GM19463 (cell line): ENCODE measurements at regions not wholly inside any gene's neighbourhood (a gene's known extent, or its start where the extent isn't known, plus 50 kb on each side); places are given as distances from the start of the nearest gene placed in this dataset.
"Not testable (repeated sequence)": the region's sequence is repeated elsewhere in the genome, so short reads cannot be mapped to it uniquely, and the experiment has no call there.

ENCODE experiments used
- ATAC-seq: cut with Tn5 transposase; IDR thresholded peaks from one replicate; pipeline ENCODE4 v1.9.1; 2021; ENCODE audit warnings: mild to moderate bottlenecking, moderate library complexity; ENCODE audit not compliant: unreplicated experiment

DNA sequence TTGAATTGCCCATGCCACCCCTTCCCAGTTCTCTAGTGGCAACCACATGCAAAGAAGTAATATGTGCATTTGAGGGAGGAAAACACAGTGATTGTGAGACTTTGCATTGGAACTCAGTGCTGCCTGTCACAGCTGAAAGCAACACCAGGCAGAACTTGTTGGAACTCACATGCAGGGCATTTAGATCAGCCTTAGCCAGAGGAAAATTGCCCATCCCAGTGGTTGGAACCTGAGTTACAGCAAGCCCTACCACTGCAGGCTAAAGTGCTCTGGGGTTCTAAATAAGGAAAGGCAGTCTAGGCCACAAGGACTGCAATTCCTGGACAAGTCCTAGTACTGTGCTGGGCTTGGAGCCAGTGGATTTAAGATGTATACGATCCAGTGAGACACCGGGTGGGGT, 245.3 kb upstream of the UFL1 start:
- ATAC-seq, result no peak

DNA sequence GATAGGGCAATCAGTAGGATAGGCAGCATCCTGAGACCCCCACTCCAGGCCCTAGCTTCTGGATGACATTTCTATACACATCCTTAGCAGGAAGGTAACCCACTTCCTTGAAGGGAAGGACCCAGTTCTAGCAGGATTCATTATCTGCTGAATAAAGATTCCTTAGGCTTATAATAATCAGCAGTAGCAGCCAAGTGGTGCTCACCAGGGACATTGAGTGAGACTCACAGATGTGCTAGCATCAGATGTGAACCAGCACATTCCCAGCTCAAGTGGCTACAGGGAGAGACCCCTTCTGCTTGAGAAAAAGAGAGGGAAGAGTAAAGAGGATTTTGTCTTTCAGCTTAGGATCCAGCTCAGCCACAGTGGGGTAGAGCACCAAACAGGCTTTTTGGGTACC, 244.8 kb upstream of the UFL1 start:
- ATAC-seq, result no peak

DNA sequence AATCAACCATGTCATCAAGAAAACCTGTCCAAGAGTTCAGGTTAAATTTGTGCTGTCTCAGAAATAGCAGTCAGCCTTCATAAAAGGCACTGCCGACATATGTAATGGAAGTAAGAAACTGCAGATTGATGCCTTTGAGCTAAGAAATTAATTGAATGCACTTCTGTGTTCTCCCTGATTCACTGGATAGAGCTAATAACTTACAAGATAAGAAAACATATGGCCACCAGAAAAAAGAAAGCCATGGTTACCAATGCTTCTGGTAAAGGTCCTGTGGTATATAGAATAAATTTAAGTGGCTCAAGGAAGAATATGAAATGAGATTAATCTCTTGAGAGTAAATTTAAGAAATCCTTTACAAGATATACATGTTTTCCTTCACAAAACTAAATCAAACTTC, 242.5 kb upstream of the UFL1 start:
- ATAC-seq, result no peak

- no peak for ATAC-seq
Measured at GRCh38 chr6:96286503-96286902, 235.1 kb upstream of the UFL1 start.

- ATAC-seq, result no peak
Measured at GRCh38 chr6:96299525-96299924, 222.1 kb upstream of the UFL1 start.

DNA sequence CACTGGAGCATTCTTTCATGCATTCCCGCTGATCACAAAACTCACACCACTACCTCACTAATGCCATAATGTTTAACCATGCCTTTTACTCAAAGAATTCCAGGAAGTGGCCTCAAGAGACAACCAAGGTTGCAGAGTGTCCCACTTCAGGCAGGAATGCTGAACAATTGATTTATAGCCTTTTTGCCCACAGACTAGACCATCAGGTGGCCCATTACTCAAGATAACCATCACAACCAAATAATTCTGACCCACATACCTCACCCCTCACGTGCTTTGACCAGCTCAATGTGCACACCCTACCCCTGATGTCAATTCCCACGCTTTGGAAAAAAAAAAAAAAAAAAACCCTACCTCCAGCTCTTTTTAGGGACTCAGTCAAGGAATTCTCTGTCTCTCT, 220.6 kb upstream of the UFL1 start:
- ATAC-seq, result no peak

- ATAC-seq, result no peak
Measured at GRCh38 chr6:96301781-96302180, 219.8 kb upstream of the UFL1 start.

GRCh38 chr6:96302991-96303390, 218.6 kb upstream of the UFL1 start:
- no peak for ATAC-seq

- ATAC-seq, result peak; percentile 97
Measured at GRCh38 chr6:96304997-96305396, 216.6 kb upstream of the UFL1 start.

DNA sequence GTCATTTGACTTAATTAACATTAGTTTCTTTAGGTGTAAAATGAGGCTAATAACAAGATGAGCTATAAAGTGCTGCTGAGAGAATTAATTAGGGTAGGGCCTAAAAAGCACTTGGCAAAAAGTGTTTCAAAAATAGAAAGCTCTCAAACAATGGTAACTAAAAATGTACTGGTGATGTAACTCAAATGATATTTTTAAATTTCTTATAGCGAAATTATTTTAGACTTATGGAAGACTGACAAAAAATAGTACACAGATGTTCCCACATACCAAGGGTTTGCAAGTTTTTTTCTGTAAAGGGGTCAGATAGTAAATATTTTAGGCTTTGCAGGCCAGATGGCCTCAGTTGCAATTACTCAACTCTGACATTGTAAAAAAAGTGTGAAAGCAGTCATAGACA, 190.7 kb upstream of the UFL1 start:
- no peak for ATAC-seq

DNA sequence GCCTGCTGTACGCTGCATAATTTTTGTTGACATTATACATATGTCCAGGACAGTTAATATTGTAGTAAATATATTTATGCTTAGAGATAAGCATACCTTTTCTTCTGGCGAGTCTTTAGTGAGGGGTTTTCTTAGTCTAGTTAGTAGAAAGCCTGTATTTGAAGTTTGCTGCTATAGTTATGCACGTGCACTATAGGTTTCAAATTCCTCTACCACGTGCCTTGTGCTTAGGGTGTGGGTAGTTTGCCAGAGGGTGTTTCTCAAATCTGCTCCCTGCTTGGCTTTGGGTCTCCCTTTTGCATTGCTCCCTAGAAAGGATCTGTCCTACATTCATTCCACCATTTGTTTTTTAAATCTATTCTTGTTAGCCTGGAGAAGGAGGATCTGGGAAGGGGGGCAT, 181.4 kb upstream of the UFL1 start:
- ATAC-seq, result no peak

DNA sequence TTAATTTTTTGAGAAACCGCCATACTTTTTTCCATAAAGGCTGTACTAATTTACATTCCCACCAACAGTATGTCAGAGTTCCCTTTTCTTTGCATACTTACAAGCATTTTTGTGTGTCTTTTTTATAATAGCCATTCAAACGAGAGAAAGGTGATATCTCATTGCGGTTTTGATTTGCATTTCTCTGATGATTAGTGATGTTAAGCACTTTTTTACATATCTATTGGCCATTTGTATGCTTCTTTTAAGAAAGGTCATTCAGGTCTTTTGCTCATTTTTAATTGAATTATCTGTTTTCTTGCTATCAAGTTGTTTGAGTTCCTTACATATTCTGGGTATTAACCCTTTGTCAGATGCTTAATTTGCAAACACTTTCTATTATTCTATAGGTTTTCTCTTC, 176.1 kb upstream of the UFL1 start:
- ATAC-seq, result no peak

DNA sequence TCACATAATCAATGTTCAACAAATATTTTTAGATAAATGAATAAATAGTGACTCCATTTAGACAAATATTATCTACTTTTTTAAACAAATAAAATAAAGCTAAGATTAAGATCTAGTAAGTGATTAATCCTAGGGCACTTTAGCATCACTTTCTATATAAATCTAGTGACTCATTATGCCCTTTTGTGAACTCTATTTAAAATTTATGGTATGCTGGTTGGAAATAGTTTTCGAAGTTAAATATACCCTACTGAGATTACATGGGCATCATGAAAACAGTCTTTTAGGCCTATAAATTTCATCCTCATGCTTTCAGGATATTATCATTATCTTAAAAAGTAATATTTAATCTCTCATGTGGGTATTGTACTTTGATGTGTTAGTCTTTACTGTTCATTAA, 140.4 kb upstream of the UFL1 start:
- no peak for ATAC-seq

DNA sequence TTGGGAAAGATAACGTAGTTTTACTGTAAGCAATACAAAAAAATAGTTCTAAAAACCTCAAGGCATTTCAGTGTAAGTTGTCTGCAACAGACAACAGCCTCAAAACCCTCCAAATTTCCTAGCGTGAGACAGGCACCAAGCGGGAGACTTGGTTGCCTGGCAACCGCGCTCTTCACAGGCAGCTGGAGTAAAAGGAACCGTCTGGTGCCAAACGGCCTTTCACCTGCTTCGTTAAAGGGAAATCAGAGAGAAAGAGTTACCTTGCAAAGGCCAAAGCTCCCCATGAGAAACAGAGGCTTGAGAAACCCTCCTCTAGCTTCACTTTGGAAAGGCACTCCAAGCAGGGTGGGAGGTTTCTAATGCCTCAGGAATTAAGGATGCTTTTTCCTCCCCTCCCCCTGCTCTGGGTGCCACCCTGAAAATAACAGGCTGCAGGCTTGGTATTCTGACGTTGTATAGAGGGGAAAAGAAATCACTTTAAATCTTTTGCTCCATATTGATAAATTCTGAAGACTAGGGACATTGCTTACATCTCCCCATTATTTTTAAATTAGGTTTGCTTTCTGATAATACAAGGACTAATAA, 129.7 kb upstream of the UFL1 start:
- peak; percentile 75 for ATAC-seq

DNA sequence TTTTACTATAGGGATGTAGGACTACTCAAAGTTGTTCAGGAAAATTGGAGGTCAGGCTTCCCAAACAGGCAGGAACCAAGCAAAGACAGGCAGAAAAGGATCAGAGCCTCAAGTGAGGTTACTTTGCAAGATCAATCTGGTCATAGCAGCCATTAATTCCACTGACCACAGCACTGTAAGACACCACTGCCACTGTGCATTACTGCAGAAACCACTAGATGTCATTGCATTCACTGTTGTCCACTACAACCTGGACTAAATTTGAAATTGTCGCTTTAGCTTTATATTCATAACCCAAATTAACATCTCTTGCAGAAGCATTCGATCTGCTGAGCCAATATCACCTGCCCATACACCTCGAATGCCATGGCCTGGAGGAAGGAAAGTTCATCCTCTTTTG, 126.9 kb upstream of the UFL1 start:
- no peak for ATAC-seq

- ATAC-seq, result no peak
Measured at GRCh38 chr6:96410467-96410866, 111.1 kb upstream of the UFL1 start.

DNA sequence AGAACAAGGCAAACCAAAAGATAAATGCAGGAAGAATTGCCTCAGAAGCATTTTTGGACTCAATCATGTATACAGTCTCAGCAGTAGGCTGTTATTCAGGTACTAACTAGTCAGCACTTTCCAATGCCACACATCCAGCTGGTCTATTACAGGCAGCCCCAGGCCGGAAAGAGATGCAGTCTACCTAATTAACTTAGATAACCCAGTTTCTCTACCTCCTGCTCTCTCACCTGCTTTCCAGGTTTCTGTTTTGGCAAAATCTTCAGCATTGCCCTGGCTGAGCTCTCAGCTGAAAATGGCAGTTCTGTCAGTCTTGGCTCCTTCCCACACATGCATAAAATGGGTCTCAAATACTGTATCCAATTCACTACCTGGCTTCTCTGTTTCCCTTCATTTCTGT, 101.3 kb upstream of the UFL1 start:
- ATAC-seq, result no peak

GRCh38 chr6:96433950-96434349, 87.7 kb upstream of the UFL1 start:
- ATAC-seq, result no peak

DNA sequence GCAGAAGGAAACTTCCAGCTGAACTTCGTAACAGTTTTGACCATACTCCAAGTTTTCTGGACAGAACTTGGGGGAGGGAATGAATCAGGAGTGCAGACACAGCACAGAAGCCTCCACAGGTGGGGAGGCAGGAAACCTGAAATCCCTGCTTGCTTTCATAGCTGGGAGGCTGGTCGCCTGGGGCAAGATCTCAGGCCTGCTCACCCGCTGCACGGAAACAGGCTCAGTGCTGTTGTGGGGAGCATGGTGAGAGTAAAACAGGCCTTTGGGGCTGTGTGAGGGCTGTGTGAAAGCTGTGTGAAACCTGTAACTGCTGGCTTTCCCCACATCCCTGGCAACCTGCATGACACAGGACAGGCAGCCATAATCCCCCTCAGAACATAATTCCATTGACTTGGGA, 85.2 kb upstream of the UFL1 start:
- ATAC-seq, result no peak

GRCh38 chr6:96437228-96437627, 84.4 kb upstream of the UFL1 start:
- ATAC-seq, result not testable (repeated sequence)

- no peak for ATAC-seq
Measured at GRCh38 chr6:96450082-96450769, 71.4 kb upstream of the UFL1 start.

- ATAC-seq, result no peak
Measured at GRCh38 chr6:96450770-96451130, 70.9 kb upstream of the UFL1 start.

DNA sequence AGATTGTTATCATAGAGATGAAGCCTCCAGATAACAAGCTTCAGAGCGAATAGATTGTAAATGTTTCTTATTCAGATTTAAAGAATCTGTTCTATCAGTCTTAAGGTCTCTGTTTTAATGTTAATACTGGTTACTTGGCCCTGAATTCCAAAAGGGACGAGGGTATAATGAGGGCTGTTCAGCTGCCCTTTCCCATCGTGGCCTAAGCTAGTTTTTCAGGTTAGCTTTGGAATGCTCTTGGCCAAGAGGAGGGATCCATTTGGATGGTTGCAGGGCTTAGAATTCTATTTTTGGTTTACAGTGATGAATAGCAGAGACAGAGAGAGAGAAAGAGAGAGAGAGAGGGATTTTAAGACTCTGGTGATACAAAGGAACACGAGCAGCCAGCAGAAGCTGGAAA, 62.8 kb upstream of the UFL1 start:
- no peak for ATAC-seq
